H1 (cell line): ENCODE measurements at regions not wholly inside any gene's neighbourhood (a gene's known extent, or its start where the extent isn't known, plus 50 kb on each side); places are given as distances from the start of the nearest gene placed in this dataset.

Source experiments
- CTCF ChIA-PET: fragments of 300-600 bp; sonication (Branson Sonifier 250); formaldehyde crosslinking; loops from one replicate; lab custom pipeline; 2021; ENCODE audit not compliant: partially characterized antibody; lab: Charles Lee
- POLR2A ChIA-PET: fragments of 300-600 bp; sonication (Branson Sonifier 250); formaldehyde crosslinking; loops from one replicate; lab custom pipeline; 2021; ENCODE audit warnings: inconsistent platforms; ENCODE audit not compliant: partially characterized antibody; lab: Charles Lee
- DNase-seq, 2 experiments: peaks; one replicate each; pipeline versions ENCODE4 v3.0.0 to v3.0.0-alpha.2; 2010 to 2022; ENCODE audit warnings: low spot score in 2 of 2, low read depth in 1 of 2, mixed read lengths in 1 of 2
- FAIRE-seq: peaks from 2 replicates; lab custom pipeline; 2011; peaks lifted over from hg19 to GRCh38; lab: Jason Lieb, UNC
- H2AFZ ChIP-seq: 2 replicates; pipeline ENCODE4 v1.8.1; 2012; ENCODE audit warnings: low read length, inconsistent platforms
- H2AK5ac ChIP-seq: 2 replicates; pipeline ENCODE4 v1.6.1; 2013; ENCODE audit warnings: low read depth, low read length
- H2BK120ac ChIP-seq: replicated peaks from 2 replicates; pipeline ENCODE3; 2013; ENCODE audit warnings: low read depth, low read length, inconsistent platforms
- H2BK12ac ChIP-seq: 2 replicates; pipeline ENCODE4 v1.6.1; 2013; ENCODE audit warnings: low read depth, low read length
- H2BK15ac ChIP-seq: 2 replicates; pipeline ENCODE4 v1.6.1; 2013; ENCODE audit warnings: low read length
- H2BK20ac ChIP-seq: 2 replicates; pipeline ENCODE4 v1.6.1; 2013; ENCODE audit warnings: low read length
- H2BK5ac ChIP-seq: 2 replicates; pipeline ENCODE4 v1.6.1; 2013; ENCODE audit warnings: low read depth, low read length
- H3K14ac ChIP-seq: 2 replicates; pipeline ENCODE4 v1.6.1; 2013; ENCODE audit warnings: inconsistent platforms; ENCODE audit not compliant: insufficient read length
- H3K18ac ChIP-seq: 2 replicates; pipeline ENCODE4 v1.6.1; 2013; ENCODE audit warnings: low read length; ENCODE audit errors: extremely low read depth
- H3K23ac ChIP-seq: 2 replicates; pipeline ENCODE4 v1.6.1; 2013; ENCODE audit warnings: inconsistent platforms; ENCODE audit not compliant: insufficient read length
- H3K23me2 ChIP-seq: 2 replicates; pipeline ENCODE4 v1.6.1; 2013; ENCODE audit warnings: low read depth, low read length
- H3K27ac ChIP-seq: 2 replicates; pipeline ENCODE4 v1.6.1; 2011; ENCODE audit warnings: low read depth, low read length, inconsistent platforms
- H3K27me3 ChIP-seq, 4 experiments: replicated peaks in 1 of 4; 1 replicate in 1 of 4; 2 replicates in 3 of 4; pipeline versions ENCODE4 v1.6.1 to v1.8.1; 2011 to 2013; ENCODE audit warnings: low read length in 3 of 4, mild to moderate bottlenecking in 3 of 4, inconsistent platforms in 2 of 4, mixed read lengths in 2 of 4, moderate library complexity in 1 of 4; ENCODE audit not compliant: control insufficient read depth in 3 of 4, insufficient read depth in 3 of 4; ENCODE audit errors: extremely low read depth in 1 of 4
- H3K36me3 ChIP-seq, 4 experiments: 2 replicates each; pipeline versions ENCODE4 v1.6.1 to v1.8.1; 2011 to 2013; ENCODE audit warnings: mild to moderate bottlenecking in 4 of 4, low read length in 3 of 4, moderate library complexity in 2 of 4, control low read depth in 1 of 4, inconsistent platforms in 1 of 4; ENCODE audit not compliant: insufficient read depth in 4 of 4, control insufficient read depth in 2 of 4
- H3K4ac ChIP-seq: replicated peaks from 2 replicates; pipeline ENCODE3; 2013; ENCODE audit warnings: low read length, low read depth, mixed read lengths, inconsistent platforms; ENCODE audit not compliant: insufficient read length
- H3K4me1 ChIP-seq, 4 experiments: replicated peaks in 1 of 4; 1 replicate in 1 of 4; 2 replicates in 3 of 4; pipeline versions ENCODE4 v1.6.1 to v1.8.1; 2011 to 2013; ENCODE audit warnings: low read length in 3 of 4, inconsistent platforms in 2 of 4, mixed read lengths in 1 of 4; ENCODE audit not compliant: insufficient read depth in 4 of 4, control insufficient read depth in 3 of 4
- H3K4me2 ChIP-seq, 2 experiments: 2 replicates each; pipeline versions ENCODE4 v1.6.1 to v1.8.1; 2011 to 2013; ENCODE audit warnings: low read depth in 2 of 2, low read length in 2 of 2, control low read depth in 1 of 2, inconsistent platforms in 1 of 2, mild to moderate bottlenecking in 1 of 2; ENCODE audit not compliant: insufficient read depth in 1 of 2
- H3K4me3 ChIP-seq, 4 experiments: fragments of 200-600, 300-600 bp in 1 of 4; sonication (generic), shearing (Covaris generic), sonication (Bioruptor Twin) in 1 of 4; 2 replicates each; pipeline versions ENCODE4 v1.5.1 to v1.8.1; 2011 to 2016; ENCODE audit warnings: low read length in 4 of 4, low read depth in 3 of 4, control low read depth in 2 of 4, inconsistent platforms in 2 of 4, mild to moderate bottlenecking in 2 of 4, mixed read lengths in 1 of 4, moderate library complexity in 1 of 4; ENCODE audit not compliant: insufficient read depth in 2 of 4; ENCODE audit errors: extremely low read depth in 1 of 4
- H3K56ac ChIP-seq: replicated peaks from 2 replicates; pipeline ENCODE3; 2013; ENCODE audit warnings: low read depth, mild to moderate bottlenecking, mixed read lengths, low read length, inconsistent platforms; ENCODE audit not compliant: insufficient read length
- H3K79me1 ChIP-seq: 2 replicates; pipeline ENCODE4 v1.6.1; 2013; ENCODE audit warnings: low read depth, low read length, control low read depth
- H3K79me2 ChIP-seq, 2 experiments: 2 replicates each; pipeline versions ENCODE4 v1.6.1 to v1.8.1; 2012 to 2013; ENCODE audit warnings: low read length in 2 of 2, mild to moderate bottlenecking in 2 of 2, inconsistent platforms in 1 of 2; ENCODE audit not compliant: insufficient read depth in 2 of 2, control insufficient read depth in 1 of 2
- H3K9ac ChIP-seq, 4 experiments: replicated peaks in 1 of 4; 1 replicate in 1 of 4; 2 replicates in 3 of 4; pipeline versions ENCODE4 v1.6.1 to v1.8.1; 2011 to 2013; ENCODE audit warnings: low read depth in 3 of 4, low read length in 3 of 4, control low read depth in 2 of 4, mild to moderate bottlenecking in 2 of 4, moderate library complexity in 2 of 4, inconsistent platforms in 1 of 4; ENCODE audit errors: extremely low read depth in 1 of 4
- H3K9me3 ChIP-seq, 2 experiments: 2 replicates each; pipeline versions ENCODE4 v1.6.1 to v1.8.1; 2012 to 2013; ENCODE audit warnings: mild to moderate bottlenecking in 2 of 2, moderate library complexity in 2 of 2, control low read depth in 1 of 2, inconsistent platforms in 1 of 2, low read depth in 1 of 2, low read length in 1 of 2, mixed read lengths in 1 of 2; ENCODE audit not compliant: insufficient read depth in 2 of 2
- H4K20me1 ChIP-seq, 2 experiments: replicated peaks in 1 of 2; 2 replicates each; pipeline versions ENCODE3 to v1.8.1; 2011 to 2013; ENCODE audit warnings: inconsistent platforms in 2 of 2, low read length in 2 of 2, mild to moderate bottlenecking in 1 of 2; ENCODE audit not compliant: insufficient read depth in 2 of 2, control insufficient read depth in 1 of 2
- H4K5ac ChIP-seq: 2 replicates; pipeline ENCODE4 v1.6.1; 2013; ENCODE audit warnings: low read length, low read depth, mixed read lengths, inconsistent platforms; ENCODE audit not compliant: insufficient read length
- H4K8ac ChIP-seq: 2 replicates; pipeline ENCODE4 v1.8.0; 2013; ENCODE audit warnings: mild to moderate bottlenecking, moderate library complexity, low read length, inconsistent platforms; ENCODE audit not compliant: insufficient read depth; ENCODE audit errors: extremely low read depth
- H4K91ac ChIP-seq: replicated peaks from 2 replicates; pipeline ENCODE3; 2013; ENCODE audit warnings: low read length, mixed read lengths, inconsistent platforms; ENCODE audit not compliant: insufficient read length
- CHD1 ChIP-seq: IDR thresholded peaks from 2 replicates; pipeline ENCODE4 v1.6.1; 2012; ENCODE audit warnings: low read depth, low read length, improper control_type of control experiment
- CTBP2 ChIP-seq: IDR thresholded peaks from 2 replicates; pipeline ENCODE4 v1.7.0; 2011; ENCODE audit warnings: borderline replicate concordance, mild to moderate bottlenecking, moderate library complexity, mixed read lengths, low read length; ENCODE audit not compliant: insufficient read depth, insufficient read length
- EP300 ChIP-seq, 2 experiments: IDR thresholded peaks; 1 replicate in 1 of 2; 2 replicates in 1 of 2; pipeline ENCODE4 v1.6.1; 2011 to 2012; ENCODE audit warnings: low read depth in 2 of 2, low read length in 2 of 2, mild to moderate bottlenecking in 2 of 2, borderline replicate concordance in 1 of 2, inconsistent platforms in 1 of 2, moderate library complexity in 1 of 2
- HDAC6 ChIP-seq: IDR thresholded peaks from one replicate; pipeline ENCODE4 v1.7.1; 2012; ENCODE audit warnings: low read depth, mild to moderate bottlenecking, inconsistent platforms, low read length, moderate library complexity
- MAFK ChIP-seq: IDR thresholded peaks from 2 replicates; pipeline ENCODE4 v1.6.1; 2012; ENCODE audit warnings: low read depth, mild to moderate bottlenecking, improper control_type of control experiment, low read length
- MAX ChIP-seq: IDR thresholded peaks from 2 replicates; pipeline ENCODE4 v1.6.1; 2012; ENCODE audit warnings: inconsistent platforms
- NRF1 ChIP-seq: IDR thresholded peaks from 2 replicates; pipeline ENCODE4 v1.6.1; 2011; ENCODE audit warnings: mild to moderate bottlenecking, low read depth, low read length, improper control_type of control experiment
- POLR2A ChIP-seq, 2 experiments: IDR thresholded peaks; 1 replicate in 1 of 2; 2 replicates in 1 of 2; pipeline ENCODE4 v1.6.1; 2011; ENCODE audit warnings: low read depth in 2 of 2, low read length in 2 of 2, mild to moderate bottlenecking in 2 of 2; ENCODE audit errors: control extremely low read depth in 1 of 2
- SIX5 ChIP-seq: IDR thresholded peaks from 2 replicates; pipeline ENCODE4 v1.6.1; 2011; ENCODE audit warnings: mild to moderate bottlenecking, low read depth, low read length
- SP1 ChIP-seq: IDR thresholded peaks from 2 replicates; pipeline ENCODE4 v1.6.1; 2011; ENCODE audit warnings: low read depth, low read length
- SP2 ChIP-seq: IDR thresholded peaks from 2 replicates; pipeline ENCODE4 v1.6.1; 2012; ENCODE audit warnings: mild to moderate bottlenecking, low read length, inconsistent platforms
- SP4 ChIP-seq: IDR thresholded peaks from 2 replicates; pipeline ENCODE4 v1.6.1; 2012; ENCODE audit warnings: low read length, inconsistent platforms
- ZNF274 ChIP-seq: IDR thresholded peaks from 2 replicates; pipeline ENCODE4 v1.7.0; 2012; ENCODE audit warnings: low read length, borderline replicate concordance; ENCODE audit errors: extremely low read depth
- WGBS, 2 experiments: shearing (Covaris generic) in 1 of 2; methylation state at CpG; one replicate each; pipeline versions ENCODE4 v1.1.6 to v1.1.7; 2013 to 2015; ENCODE audit warnings: low lambda C conversion rate in 2 of 2, mixed read lengths in 2 of 2, inconsistent platforms in 1 of 2, low coverage in 1 of 2, missing lambda C conversion rate in 1 of 2; ENCODE audit not compliant: insufficient replicate concordance in 2 of 2, insufficient coverage in 1 of 2, insufficient read length in 1 of 2; ENCODE audit errors: extremely low coverage in 1 of 2, missing lambda C conversion rate in 1 of 2; 5-methylcytosine and 5-hydroxymethylcytosine counted together

DNA sequence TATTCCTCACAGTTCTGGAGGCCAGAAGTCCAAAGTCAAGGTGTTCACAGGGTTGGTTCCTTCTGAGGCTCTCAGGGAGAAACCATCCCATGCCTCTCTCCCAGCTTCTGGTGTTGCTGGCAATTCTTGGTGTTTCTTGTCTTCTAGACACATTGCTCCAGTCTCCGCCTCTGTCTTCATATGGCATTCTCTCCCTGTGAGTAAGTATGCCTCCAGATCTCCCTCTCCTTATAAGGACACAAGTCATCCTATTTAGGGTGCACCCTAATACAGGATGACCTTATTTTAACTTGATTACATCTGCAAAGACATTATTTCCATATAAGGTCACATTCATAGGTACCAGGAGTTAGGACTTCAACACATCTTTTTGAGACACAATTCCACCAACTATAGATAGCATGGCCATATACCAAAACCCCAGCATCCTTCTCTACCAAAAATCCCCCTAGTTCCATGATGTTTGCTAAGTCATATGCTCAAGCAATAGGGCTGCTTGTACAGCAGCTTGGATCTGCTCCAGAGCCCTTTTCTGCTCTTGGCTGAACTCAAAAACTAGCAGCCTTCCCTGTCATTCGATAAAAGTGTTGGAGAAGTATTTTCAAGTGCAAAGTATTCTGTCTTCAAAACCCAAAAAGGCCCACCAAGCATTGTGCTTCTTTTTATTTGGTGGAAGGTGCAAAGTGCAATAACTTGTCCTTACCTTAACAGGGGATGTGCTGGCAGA lies 79.2 kb upstream of the CMKLR1 start:
- no peak overlapping the region for H2AFZ ChIP-seq
- ChIA-PET POLR2A (no interaction called here), CTCF (interaction anchor here (1.2 kb wide), 2 partner anchors 10 to 224 kb away, joined by 3 to 4 read pairs; no protein-coding TSS in a partner anchor)
- no peak overlapping the region for H3K56ac ChIP-seq
- no peak overlapping the region for H3K9ac ChIP-seq
- H2BK20ac ChIP-seq: no peak overlapping the region
- no peaks in the 10 kb centered on the region for H3K79me1 ChIP-seq
- no peak overlapping the region for H3K14ac ChIP-seq
- no peak overlapping the region for H3K27ac ChIP-seq
- no peak overlapping the region for H2BK120ac ChIP-seq
- H3K4me3 ChIP-seq: no peak overlapping the region
- no peak overlapping the region for H2BK12ac ChIP-seq
- DNase-seq (no peak), FAIRE-seq (no peak)
- no peaks in the 10 kb centered on the region for H3K23me2 ChIP-seq
- TF ChIP-seq HDAC6 (no peak), SP2 (no peak), EP300 (IDR thresholded peaks at IDR 0.05; ENCODE audit: borderline replicate concordance in 1 of 2, low read depth in 2 of 2, low read length in 2 of 2) (no peak), MAFK (no peak), SIX5 (no peak), MAX (no peak), CTBP2 (no peak), CHD1 (no peak), SP4 (no peak), POLR2A (IDR thresholded peaks at IDR 0.05; ENCODE audit: control extremely low read depth in 1 of 2, low read depth in 2 of 2, low read length in 2 of 2) (no peak), ZNF274 (no peak), SP1 (no peak), NRF1 (no peak)
- H4K8ac ChIP-seq: no peak overlapping the region
- no peak overlapping the region for H3K4me2 ChIP-seq
- H2BK15ac ChIP-seq: no peak overlapping the region
- no peaks in the 10 kb centered on the region for H3K79me2 ChIP-seq
- no peak overlapping the region for H3K23ac ChIP-seq
- H3K27me3 ChIP-seq: no peaks in the 10 kb centered on the region
- H4K5ac ChIP-seq: no peak overlapping the region
- H3K36me3 ChIP-seq: no peaks in the 10 kb centered on the region
- H3K4ac ChIP-seq: no peak overlapping the region
- H3K9me3 ChIP-seq: peaks cover 0 to 4% of the 10 kb centered on the region in 2 experiments; a peak in 1 of 4 replicates
- H2BK5ac ChIP-seq: no peak overlapping the region
- H4K91ac ChIP-seq: no peak overlapping the region
- no peaks in the 10 kb centered on the region for H4K20me1 ChIP-seq
- WGBS, 2 experiments: 91% methylated on average over 2 of the region's 2 CpGs; no CpG with 5 or more reads in 1 of the 2 experiments
- no peak overlapping the region for H3K18ac ChIP-seq
- no peaks in the 10 kb centered on the region for H3K4me1 ChIP-seq
- H2AK5ac ChIP-seq: no peak overlapping the region
